ENCODE measurements at regions not wholly inside any gene's neighbourhood (a gene's known extent, or its start where the extent isn't known, plus 50 kb on each side); places are given as distances from the start of the nearest gene placed in this dataset.

- no peak for DNase-seq (ENCODE audit: low spot score)
Measured at GRCh38 chr7:31175672-31176071, 123.6 kb downstream of the ADCYAP1R1 start.

GRCh38 chr7:31171984-31172383 is 119.9 kb downstream of the ADCYAP1R1 start:
- no peak for DNase-seq (ENCODE audit: low spot score)

GRCh38 chr7:31171216-31171785 is 119.2 kb downstream of the ADCYAP1R1 start:
- no peak for DNase-seq (ENCODE audit: low spot score)

Data from pons (tissue), 1 donor.